HG02678 (cell line): ENCODE measurements at regions not wholly inside any gene's neighbourhood (a gene's known extent, or its start where the extent isn't known, plus 50 kb on each side); places are given as distances from the start of the nearest gene placed in this dataset.
"Not testable (repeated sequence)": the region's sequence is repeated elsewhere in the genome, so short reads cannot be mapped to it uniquely, and the experiment has no call there.

ENCODE experiments used
- ATAC-seq: cut with Tn5 transposase; IDR thresholded peaks from one replicate; pipeline ENCODE4 v1.9.1; 2021; ENCODE audit warnings: mild to moderate bottlenecking, moderate library complexity; ENCODE audit not compliant: unreplicated experiment

DNA sequence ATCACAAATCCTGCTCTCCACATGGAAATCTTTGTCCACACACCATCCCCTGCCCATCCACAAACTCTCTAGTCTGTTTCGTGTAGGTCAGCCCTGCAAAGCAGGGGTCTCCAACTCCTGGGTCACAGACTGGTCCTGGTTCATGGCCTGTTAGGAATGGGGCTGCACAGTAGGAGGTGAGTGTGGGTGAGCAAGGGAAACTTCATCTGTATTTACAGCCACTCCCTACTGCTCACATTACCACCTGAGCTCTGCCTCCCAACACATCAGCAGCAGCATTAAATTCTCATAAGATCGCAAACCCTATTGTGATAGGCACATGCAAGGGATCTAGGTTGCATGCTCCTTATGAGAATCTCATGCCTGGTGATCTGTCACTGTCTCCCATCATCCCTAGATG lies 242.1 kb downstream of the FGFR2 start:
- no peak for ATAC-seq

DNA sequence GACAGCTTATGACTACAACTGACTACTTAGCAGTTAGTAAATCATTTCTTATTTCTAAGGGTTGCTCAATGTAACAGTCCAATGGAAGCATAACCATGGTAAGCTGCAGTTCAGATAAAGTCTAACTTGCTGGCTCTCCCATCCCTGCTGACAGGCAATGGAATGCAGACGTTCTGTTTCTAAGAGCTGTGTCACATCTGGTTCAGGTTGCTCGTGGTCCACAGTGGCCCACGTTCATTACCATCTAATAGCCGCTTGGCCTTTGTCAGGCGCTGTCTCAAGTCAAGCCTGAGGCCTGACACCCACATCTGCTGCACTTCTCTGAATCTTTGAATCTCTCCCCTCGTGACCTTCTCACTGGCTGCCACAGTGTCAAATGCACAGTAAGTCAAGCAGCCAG lies 240.8 kb downstream of the FGFR2 start:
- no peak for ATAC-seq

DNA sequence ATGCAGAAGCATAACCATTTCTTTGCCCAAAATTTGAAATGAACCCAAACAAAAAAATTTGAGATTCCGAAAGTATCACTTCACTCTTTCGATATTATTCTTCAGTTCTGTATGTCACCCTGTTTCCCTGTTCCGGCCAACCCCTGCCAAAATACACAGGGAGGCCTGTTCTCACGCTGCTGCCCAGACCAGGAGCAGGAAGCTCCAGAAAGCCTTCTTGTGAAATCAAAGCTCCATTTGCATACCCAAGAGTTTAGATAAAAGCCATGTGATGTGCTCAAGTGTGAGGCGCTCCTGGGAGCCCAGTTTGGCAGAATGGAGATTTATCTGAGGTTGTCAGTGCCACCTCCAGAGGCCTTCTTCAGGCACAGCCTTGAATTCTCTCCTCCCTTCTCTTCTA lies 236.2 kb downstream of the FGFR2 start:
- no peak for ATAC-seq

DNA sequence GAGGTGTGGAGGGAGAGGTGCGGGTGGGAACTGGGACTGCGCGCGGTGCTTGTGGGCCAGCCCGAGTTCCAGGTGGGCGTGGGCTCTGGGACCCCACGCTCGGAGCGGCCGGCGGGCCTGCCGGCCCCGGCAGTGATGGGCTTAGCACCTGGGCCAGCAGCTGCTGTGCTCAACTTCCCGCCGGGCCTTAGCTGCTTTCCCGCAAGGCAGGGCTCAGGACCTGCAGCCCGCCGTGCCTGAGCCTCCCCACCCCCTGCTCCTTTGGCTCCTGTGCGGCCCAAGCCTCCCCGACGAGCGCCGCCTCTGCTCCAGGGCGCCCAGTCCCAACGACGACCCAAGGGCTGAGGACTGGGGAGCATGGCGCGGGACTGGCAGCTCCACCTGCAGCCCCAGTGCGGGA lies 232.7 kb downstream of the FGFR2 start:
- ATAC-seq = no peak

DNA sequence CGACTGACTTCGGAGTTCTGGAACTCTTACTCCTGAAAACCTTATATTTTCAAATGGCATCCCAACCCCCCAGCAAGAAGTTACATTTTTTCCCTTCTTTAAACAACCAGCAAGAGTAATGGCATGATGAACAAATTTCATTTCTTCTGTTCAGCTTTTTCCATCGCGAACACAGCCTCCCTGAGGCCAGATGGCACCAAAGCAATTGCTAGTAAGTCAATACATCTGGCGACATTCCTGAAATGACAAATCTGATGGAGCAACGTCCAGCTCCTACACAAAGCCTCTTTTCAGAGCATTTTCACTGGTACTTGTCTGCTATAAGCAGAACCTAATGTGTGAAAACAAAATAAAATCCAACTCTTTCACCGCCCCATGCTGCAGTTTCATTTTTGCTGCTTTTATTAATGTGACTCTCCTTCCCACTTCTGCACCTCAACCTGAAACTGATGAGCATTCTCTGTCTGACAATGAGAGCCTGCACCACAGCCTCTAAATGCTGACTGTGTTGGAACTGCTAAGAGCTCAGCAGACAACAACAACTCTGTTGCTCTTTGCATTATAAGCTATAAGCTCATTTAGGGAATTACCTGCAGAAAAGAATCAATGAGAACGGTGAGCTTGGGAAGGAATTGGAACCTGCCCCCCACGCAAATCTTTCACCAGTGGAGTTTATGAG lies 229.8 kb downstream of the FGFR2 start:
- ATAC-seq = no peak

DNA sequence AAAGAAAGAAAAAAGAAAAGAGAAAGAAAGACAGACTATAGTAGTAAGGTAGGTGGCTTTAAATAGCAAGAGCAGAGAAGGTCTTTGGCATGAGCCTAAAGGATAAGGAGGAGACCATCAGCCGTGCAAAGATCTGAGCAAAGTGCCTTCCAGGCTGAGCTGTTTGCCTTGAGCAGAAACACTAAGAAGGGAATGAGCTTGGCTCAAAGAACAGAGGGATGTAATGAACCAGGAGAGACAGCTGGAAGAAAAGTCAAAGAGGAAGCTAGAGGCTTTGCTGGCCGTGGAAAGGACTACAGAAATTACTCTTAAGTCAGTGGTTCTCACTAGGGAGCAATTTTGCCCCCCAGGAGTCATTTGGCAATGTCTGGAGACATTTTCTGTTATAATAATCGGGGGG lies 228.6 kb downstream of the FGFR2 start:
- ATAC-seq = no peak

DNA sequence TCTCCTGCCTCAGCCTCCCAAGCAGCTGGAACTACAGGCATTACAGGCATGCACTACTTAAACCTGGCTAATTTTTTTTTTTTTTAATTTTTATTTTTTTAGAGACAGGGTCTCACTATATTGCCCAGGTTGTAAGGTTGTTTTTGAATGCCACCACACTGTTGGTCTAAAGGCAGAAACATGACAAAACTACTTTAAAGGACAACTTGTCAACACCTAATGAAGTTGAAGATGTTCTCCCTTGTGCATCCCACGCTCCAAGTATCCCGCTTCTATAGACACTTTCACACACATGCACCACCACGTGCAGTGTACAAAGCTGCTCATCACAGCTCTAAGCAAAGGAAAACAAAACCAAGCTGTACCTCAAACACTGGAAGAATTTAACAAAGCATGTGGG lies 226.4 kb downstream of the FGFR2 start:
- ATAC-seq = no peak

DNA sequence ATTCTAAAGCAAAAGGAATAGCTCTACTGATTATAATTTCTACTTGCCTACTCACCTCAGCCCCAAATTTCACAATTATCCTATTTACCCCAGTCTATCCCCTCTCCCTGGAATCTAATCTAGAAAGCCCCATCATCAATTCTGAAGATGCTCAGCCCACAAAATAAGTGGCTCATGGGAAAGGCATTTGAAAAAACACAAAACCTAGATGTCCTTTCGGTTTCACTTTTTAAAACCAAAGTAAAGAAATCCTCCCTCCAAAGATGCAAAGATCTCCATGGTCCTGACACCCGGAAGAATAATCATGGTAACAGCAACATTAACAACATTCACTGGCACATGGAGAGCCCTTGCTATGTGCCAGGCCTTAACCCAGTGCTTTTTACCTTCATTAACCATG lies 224.8 kb downstream of the FGFR2 start:
- no peak for ATAC-seq

DNA sequence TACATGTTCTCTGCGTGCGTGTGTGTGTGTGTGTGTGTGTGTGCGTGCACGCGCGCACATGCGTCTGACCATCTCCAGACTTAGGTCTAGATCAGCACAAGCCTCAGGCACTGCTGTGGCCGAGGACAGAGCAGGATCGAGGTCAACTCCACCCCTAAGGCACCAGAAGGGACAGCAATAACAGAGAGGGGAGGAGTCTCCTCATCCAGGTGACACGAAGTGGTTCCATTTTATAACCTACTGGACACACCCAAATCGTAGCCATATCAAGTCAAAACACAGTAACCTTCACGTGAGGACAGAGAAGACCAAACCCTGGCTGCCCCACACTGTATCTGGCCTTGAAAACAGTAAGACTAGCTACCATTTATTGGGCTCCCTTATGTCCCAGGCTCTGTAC lies 224.1 kb downstream of the FGFR2 start:
- no peak for ATAC-seq

DNA sequence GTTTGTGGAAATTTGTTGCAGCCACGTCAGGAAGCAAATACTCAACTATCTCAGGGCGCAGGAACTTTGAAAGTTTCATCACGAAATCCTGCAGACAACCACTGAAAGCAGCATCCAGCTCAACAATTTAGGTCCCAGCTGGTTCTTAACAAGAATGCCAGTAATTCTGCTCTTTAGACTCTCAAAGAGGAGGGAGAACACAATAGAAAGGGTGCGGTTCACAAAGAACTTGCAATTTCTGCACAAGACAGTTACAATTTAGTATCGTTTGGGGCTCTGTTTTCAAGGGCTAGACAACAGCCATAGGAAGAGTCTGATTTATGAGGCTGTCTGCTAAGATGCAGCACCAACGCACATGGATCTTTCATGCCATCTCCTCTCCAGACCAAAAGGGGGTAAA lies 223.1 kb downstream of the FGFR2 start:
- no peak for ATAC-seq

DNA sequence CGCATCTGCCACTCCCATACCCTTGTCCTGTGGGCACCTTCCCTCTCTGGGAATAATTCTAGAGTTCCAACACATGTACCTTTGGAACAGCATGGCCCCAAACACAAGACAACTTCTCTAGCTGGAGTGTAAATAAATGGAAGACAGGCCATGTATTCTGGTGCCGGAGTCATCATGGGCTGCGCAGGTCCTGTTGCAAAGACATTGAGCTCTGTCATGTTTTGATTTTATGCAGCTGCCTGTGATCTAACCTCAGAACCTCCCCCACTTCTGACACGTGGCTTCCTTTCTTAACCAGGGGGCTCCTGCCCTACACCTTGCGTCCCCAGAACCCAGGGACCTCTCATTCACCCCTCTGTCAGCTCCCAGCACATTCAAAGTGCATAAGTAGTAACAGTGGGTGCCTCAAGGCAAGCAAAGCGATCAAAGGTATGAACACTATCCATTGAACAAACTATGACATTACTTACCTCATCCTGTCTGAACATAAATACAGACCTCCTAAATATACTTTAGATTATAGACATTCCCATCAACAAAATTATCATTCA lies 219.9 kb downstream of the FGFR2 start:
- no peak for ATAC-seq

DNA sequence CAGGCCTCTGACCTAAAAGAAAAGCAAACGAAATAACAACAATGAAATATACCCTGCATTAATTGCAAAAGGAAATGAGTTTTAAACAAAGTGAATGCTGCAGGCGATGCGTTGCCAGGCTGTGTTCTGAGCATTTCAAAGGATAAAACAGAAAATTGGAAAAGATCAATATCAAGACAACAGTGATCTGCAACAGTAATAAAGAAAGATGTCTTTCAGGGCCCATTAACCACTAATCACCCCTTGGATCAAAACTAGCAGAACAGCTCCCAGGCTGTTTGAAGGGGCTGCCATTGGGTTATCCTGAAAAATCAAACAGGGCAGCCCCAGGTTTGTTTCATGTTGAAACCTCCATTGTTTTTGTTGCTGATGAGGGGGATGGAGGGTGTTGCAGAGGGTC lies 219.2 kb downstream of the FGFR2 start:
- no peak for ATAC-seq

DNA sequence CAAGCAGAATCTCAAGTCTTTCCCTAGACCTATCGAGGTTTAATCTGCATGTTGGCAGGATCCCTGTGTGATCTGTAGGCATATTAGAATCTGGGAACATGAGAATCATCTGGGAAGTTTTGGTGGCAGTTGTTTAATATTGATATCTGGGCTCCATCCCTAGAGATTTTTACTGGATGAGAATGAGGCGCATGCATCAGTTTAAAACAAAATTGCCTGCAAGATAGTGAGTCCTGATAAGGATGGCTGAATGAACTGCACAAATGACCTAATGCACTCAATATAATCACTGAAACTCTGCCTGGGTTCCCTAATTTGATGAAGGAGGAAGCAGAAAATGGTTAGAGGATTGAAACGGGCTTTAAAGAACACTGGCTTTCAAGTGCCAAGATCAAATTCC lies 218.0 kb downstream of the FGFR2 start:
- no peak for ATAC-seq

DNA sequence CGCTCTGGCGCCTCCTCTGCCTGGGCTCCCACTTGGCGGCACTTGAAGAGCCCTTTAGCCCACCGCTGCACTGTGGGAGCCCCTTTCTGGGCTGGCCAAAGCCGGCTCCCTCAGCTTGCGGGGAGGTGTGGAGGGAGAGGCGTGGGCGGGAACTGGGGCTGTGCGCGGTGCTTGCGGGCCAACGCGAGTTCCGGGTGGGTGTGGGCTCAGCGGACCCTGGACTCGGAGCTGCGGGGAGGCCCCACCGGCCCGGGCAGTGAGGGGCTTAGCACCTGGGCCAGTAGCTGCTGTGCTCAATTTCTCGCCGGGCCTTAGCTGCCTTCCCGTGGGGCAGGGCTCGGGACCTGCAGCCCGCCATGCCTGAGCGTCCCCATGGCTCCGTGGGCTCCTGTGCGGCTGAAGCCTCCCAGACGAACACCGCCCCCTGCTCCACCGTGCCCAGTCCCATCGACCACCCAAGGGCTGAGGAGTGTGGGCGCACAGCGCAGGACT lies 216.2 kb downstream of the FGFR2 start:
- ATAC-seq = not testable (repeated sequence)

DNA sequence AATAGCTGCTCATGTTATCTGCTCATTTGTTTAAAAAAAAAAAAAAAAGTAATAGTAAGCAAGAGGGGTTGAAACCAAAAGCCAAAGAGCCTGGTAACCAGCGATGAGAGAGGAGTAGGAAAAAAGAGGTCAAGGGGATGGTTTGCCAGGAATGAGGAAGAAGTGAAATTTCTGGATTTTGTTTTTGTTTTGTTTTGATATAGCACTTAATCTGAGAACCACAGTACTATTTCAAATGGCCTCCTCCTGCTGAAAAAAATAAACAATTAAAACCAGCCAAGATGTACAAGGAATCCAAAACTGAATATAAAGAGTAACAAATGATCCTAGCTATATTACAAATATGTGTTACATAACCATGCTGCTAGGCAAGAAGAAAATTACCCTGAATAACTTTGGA lies 213.1 kb downstream of the FGFR2 start:
- no peak for ATAC-seq

DNA sequence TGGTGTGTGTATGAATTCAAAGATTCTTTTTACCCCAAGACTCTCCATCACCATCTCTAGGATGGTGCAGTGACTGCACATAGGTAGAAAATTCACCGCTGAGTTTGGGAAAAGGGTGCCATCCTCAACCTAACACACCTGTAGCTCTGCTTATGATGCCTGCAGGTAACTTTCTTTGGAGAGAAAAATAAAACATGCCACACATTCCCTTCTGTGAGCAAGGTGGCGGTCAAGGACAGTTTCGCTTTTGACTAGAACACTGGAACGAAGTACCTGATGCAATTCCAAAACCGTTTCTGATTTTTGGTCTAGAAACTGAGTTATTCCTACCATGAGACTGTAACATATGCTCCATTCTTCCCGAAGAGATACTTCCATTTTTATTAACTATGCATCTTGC lies 205.6 kb downstream of the FGFR2 start:
- ATAC-seq = no peak

DNA sequence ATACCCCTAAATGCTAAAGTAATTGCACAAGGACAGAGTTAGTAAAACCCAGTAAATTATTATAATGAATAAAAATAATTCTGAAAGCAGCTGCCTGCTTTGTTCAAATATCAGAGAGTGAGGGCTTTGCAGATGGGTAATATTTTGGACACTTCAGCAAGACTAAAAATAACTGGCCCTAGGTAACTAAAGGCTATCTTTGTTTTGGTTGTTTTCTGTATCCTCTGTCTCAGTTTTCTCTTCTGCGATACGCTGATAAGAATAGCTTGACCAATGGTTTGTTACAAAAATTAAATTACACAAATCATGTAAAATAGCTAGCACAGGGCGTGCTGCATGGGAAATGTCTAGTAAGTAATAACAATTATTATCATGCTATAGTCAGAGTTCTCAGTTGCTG lies 204.7 kb downstream of the FGFR2 start:
- no peak for ATAC-seq

DNA sequence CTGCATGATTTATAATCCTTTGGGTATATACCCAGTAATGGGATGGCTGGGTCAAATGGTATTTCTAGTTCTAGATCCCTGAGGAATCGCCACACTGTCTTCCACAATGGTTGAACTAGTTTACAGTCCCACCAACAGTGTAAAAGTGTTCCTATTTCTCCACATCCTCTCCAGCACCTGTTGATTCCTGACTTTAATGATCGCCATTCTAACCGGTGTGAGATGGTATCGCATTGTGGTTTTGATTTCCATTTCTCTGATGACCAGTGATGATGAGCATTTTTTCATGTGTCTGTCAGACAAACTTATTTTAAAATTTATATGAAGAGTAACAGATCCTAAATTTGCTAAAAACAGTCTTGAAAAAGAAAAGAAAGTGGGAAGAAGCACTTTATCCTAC lies 197.7 kb downstream of the FGFR2 start:
- not testable (repeated sequence) for ATAC-seq

DNA sequence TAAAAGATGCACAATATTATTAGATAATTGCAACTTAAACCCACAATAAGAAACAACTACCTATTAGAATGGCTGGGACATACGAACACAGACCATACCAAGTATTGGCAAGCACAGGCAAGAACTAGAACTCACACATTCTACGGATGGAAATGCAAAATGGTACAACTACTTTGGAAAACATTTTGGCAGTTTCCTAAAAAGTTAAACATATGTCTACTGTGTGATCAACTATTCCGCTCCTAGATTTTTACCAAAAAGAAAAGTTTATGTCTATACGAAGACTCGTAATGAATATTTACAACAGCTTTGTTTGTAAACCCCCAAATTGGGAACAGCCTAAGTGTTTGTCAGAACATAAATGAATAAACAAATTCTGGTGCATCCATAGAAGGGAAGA lies 194.7 kb downstream of the FGFR2 start:
- ATAC-seq = no peak

DNA sequence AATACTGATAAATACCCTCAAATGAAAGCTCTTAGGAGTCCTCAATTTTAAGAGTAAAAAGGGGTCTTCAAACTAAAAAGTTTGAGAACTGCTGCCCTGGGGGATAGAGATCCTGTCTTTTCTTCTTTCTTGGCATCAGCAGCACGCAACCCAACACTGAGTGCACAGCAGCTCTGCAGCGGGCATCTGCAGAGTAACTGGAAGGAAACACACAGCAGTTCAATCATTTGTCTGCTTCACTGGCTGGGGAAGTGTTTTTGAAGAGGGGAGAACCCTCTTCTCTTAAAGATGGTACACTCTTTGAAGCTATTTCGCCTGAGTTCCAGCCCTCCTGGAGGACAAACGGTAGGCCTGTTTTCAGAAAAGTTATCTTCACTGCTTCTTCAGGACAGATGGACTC lies 193.6 kb downstream of the FGFR2 start:
- no peak for ATAC-seq

DNA sequence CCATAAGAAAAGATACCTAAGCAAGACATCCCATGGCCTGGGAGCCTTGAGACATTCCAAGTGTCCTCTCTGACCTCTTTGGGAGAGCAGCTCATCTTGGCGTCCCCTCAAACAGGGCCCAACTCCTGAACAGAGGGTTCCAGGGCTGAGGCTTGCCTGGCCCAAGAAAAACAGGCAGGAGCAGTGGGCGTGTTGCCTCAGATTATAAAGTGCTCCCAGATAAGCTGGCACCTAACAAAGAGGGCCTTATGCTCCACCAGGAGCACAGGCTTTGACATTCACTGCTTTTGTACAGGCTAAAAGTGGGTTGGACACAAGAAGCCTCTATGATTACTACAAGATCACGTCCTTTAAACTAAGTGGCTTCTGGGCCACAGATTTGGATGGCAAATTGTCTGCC lies 193.1 kb downstream of the FGFR2 start:
- no peak for ATAC-seq

DNA sequence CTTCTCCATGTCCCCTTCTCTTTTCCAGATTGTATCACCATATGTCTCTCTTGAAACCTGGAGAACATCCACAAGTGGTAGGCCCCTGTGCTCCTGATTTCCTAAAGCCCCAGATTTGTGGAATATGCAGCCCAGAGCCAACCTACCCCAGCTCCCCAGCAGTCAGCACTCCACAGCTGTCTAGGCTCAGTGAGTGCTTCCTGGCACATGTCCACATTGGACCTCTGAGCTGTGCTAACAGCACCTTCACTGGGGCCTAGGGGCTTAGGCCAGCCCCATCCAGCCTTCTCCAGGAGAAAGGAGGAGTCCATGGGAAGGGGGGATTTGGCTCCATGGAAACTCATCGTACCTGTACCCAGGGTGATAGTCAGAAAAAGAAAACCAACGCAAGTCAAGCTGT lies 192.7 kb downstream of the FGFR2 start:
- no peak for ATAC-seq

DNA sequence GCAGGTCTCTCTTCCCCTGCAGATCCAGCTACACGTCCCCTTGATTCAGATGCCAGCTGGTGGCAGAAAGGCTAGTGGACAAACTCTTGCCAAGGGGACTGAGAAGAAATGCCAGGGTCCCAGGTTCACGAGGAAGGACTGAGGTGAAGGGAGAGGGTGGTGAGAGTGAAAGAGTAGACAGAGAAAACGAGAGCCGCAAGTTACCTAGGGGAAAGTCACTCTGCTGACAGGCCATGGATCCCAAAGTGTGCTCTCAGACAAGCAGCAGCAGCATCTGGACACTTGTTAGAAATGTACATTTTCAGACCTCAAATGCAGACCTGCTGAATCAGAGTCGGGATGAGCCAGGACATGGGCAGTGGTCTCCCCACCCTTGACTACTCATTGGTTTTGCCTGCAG lies 192.3 kb downstream of the FGFR2 start:
- no peak for ATAC-seq
